ENCODE measurements at regions not wholly inside any gene's neighbourhood (a gene's known extent, or its start where the extent isn't known, plus 50 kb on each side); places are given as distances from the start of the nearest gene placed in this dataset.

DNA sequence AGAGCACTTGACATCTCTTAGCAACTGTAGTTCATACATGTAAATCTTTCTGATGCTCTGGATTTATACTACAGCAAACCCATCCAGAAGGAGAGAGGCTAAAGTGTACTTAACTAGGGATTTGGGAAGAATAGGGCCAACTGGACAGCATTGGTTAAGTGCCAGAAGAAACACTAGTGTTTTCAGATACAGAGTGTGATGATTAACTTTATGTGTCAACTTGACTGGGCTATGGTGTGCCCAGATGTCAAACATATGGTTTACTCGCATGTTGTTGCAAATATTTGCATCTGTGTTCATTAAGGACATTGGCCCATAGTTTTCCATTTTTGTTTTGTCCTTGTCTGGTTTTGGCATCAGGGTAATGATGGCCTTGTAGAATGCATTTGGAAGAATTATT lies 384.7 kb upstream of the KCND2 start:
- Histone ChIP-seq H3K4me1 (no peaks in the 10 kb centered on the region), H3K9me3 (no peaks in the 10 kb centered on the region), H3K27ac (no peak overlapping the region), H3K4me3 (no peak overlapping the region), H3K36me3 (no peaks in the 10 kb centered on the region), H3K27me3 (no peaks in the 10 kb centered on the region)
- DNase-seq (no peak), ATAC-seq (no peak)
- TF ChIP-seq, protein P1, sequence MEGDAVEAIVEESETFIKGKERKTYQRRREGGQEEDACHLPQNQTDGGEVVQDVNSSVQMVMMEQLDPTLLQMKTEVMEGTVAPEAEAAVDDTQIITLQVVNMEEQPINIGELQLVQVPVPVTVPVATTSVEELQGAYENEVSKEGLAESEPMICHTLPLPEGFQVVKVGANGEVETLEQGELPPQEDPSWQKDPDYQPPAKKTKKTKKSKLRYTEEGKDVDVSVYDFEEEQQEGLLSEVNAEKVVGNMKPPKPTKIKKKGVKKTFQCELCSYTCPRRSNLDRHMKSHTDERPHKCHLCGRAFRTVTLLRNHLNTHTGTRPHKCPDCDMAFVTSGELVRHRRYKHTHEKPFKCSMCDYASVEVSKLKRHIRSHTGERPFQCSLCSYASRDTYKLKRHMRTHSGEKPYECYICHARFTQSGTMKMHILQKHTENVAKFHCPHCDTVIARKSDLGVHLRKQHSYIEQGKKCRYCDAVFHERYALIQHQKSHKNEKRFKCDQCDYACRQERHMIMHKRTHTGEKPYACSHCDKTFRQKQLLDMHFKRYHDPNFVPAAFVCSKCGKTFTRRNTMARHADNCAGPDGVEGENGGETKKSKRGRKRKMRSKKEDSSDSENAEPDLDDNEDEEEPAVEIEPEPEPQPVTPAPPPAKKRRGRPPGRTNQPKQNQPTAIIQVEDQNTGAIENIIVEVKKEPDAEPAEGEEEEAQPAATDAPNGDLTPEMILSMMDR (IDR thresholded peaks at IDR 0.05) = no peak
- intact Hi-C loops (cut with DNase I) = no loop called here

DNA sequence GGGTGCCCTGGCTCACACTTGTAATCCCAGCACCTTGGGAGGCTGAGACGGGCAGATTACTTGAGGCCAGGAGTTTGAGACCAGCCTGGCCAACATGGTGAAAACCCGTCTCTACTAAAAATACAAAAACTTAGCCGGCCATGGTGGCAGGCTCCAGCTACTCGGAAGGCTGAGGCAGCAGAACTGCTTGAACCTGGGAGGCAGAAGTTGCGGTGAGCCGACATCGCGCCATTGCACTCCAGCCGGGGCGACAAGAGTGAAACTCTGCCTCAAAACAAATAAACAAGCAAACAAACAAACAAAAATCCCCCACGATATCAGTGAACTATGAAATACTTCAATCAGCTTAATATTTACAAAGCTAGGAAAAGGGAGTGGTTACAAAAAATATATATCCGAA lies 382.3 kb upstream of the KCND2 start:
- no peak overlapping the region for H3K4me3 ChIP-seq
- H3K36me3 ChIP-seq = no peaks in the 10 kb centered on the region
- H3K27ac ChIP-seq = no peak overlapping the region
- intact Hi-C loops (cut with DNase I) = no loop called here
- DNase-seq (no peak), ATAC-seq (no peak)
- TF ChIP-seq, protein P1 (IDR thresholded peaks at IDR 0.05) = no peak
- no peaks in the 10 kb centered on the region for H3K9me3 ChIP-seq
- no peaks in the 10 kb centered on the region for H3K4me1 ChIP-seq
- no peaks in the 10 kb centered on the region for H3K27me3 ChIP-seq

DNA sequence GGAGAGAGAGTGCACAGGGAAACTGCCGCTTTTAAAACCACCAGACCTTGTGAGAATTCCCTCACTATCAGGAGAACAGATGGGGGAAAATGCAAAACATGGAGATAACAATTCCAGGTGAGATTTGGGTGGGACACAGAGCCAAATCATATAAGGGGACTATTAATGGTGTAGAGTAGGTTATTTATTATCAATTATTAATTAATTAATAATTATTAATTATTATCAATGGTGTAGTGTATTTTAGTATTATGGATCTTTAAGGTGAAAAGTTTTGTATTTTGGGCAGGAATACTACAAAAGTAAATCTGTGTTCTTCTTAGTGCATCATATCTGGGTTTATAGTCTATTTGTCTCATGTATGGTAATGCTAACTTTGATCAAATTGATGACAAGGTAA lies 377.7 kb upstream of the KCND2 start:
- H3K27me3 ChIP-seq = no peaks in the 10 kb centered on the region
- TF ChIP-seq, protein P1 (IDR thresholded peaks at IDR 0.05) = no peak
- no peaks in the 10 kb centered on the region for H3K9me3 ChIP-seq
- H3K27ac ChIP-seq = no peak overlapping the region
- intact Hi-C loops (cut with DNase I) = no loop called here
- DNase-seq (no peak), ATAC-seq (no peak)
- H3K36me3 ChIP-seq = no peaks in the 10 kb centered on the region
- no peak overlapping the region for H3K4me3 ChIP-seq
- H3K4me1 ChIP-seq = no peaks in the 10 kb centered on the region

DNA sequence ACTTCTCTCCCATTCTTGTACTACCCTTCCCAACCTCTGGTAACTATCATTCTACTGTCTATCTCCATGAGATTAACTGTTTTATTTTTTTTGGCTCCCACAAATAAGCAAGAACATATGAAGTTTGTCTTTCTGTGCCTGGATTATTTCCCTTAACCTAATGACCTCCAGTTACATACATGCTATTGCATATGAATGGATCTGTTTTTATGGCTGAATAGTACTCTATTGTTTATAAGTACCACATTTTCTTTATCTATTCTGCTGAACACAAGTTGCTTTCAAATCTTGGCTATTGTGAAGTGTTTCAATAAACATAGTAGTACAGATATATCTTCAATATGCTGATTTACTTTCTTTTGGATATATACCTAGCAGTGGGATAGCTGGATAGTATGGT lies 376.6 kb upstream of the KCND2 start:
- H3K4me3 ChIP-seq = no peak overlapping the region
- intact Hi-C loops (cut with DNase I) = no loop called here
- H3K27me3 ChIP-seq = no peaks in the 10 kb centered on the region
- H3K36me3 ChIP-seq = no peaks in the 10 kb centered on the region
- H3K4me1 ChIP-seq = no peaks in the 10 kb centered on the region
- TF ChIP-seq, protein P1 (IDR thresholded peaks at IDR 0.05) = no peak
- no peaks in the 10 kb centered on the region for H3K9me3 ChIP-seq
- DNase-seq (no peak), ATAC-seq (no peak)
- no peak overlapping the region for H3K27ac ChIP-seq

DNA sequence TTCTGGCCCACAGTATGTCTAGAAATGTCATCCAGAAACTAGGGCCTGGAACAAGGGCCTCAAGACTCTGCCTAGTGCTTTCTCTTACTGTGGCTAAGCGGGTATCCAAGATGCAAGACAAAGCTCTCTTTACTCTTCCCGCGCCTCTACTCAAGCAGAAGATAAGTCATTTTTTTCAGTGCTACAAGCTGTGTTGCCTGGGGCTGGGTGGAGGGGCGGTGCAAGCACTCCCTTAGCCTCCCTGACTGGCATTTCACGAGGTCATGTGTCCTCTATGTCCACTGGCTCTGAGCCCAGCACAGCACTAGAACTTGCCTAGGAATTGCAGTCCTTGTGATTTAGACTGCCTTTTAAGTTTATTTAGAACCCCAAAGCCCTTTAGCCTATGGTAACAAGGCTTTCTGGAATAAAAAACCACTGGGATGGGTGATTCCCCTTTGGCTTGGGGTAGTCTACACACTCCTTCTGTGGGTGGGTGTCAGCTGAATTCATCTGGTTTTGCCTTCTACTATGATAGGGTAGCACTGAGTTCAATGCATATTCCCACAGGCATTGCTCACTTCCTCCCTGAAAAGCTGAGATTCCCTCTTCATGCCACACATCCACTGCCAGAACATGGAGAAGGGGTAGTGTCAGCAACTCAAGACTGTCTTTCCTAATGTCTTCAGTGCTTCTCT lies 371.8 kb upstream of the KCND2 start:
- DNase-seq (no peak), ATAC-seq (peak; percentile 36)
- TF ChIP-seq, protein P1 (IDR thresholded peaks at IDR 0.05) = no peak
- H3K4me1 ChIP-seq = no peaks in the 10 kb centered on the region
- intact Hi-C loops (cut with DNase I) = no loop called here
- no peak overlapping the region for H3K4me3 ChIP-seq
- no peaks in the 10 kb centered on the region for H3K36me3 ChIP-seq
- H3K27me3 ChIP-seq = no peaks in the 10 kb centered on the region
- H3K27ac ChIP-seq = no peak overlapping the region
- H3K9me3 ChIP-seq = no peaks in the 10 kb centered on the region

DNA sequence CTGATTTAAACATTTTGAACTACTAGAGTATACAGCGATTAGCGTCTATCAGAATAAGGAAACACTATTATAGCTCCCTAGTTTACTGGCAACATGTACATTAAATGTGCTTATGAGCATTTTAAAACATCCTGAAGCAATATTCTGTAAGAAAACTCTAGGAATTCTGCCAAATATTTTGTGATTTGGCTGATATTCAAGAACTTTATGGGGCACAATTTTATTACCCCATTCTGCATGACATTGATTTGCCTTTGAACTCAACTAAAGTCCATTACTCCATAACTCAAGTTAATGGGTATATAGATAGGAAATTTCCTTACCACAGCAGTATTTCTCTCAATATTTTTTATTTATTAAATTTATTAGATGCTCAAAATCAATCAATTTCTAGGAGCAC lies 369.9 kb upstream of the KCND2 start:
- DNase-seq (no peak), ATAC-seq (no peak)
- H3K36me3 ChIP-seq = no peaks in the 10 kb centered on the region
- no peaks in the 10 kb centered on the region for H3K27me3 ChIP-seq
- TF ChIP-seq, protein P1 (IDR thresholded peaks at IDR 0.05) = no peak
- H3K4me1 ChIP-seq = no peaks in the 10 kb centered on the region
- no peak overlapping the region for H3K27ac ChIP-seq
- H3K9me3 ChIP-seq = no peaks in the 10 kb centered on the region
- intact Hi-C loops (cut with DNase I) = no loop called here
- no peak overlapping the region for H3K4me3 ChIP-seq
